ENCODE measurements at regions not wholly inside any gene's neighbourhood (a gene's known extent, or its start where the extent isn't known, plus 50 kb on each side); places are given as distances from the start of the nearest gene placed in this dataset.
"Not testable (repeated sequence)": the region's sequence is repeated elsewhere in the genome, so short reads cannot be mapped to it uniquely, and the experiment has no call there.

GRCh38 chr17:16880843-16881230, 91.1 kb downstream of the TNFRSF13B start:
- DNase-seq (ENCODE audit: low spot score): no peak
- H3K27ac ChIP-seq: no peak overlapping the region

GRCh38 chr17:16880121-16880842, 91.6 kb downstream of the TNFRSF13B start:
- Histone ChIP-seq H3K27ac (no peak overlapping the region), H3K4me3 (no peak overlapping the region)
- DNase-seq (ENCODE audit: low spot score): no peak
- TF ChIP-seq, protein P1, sequence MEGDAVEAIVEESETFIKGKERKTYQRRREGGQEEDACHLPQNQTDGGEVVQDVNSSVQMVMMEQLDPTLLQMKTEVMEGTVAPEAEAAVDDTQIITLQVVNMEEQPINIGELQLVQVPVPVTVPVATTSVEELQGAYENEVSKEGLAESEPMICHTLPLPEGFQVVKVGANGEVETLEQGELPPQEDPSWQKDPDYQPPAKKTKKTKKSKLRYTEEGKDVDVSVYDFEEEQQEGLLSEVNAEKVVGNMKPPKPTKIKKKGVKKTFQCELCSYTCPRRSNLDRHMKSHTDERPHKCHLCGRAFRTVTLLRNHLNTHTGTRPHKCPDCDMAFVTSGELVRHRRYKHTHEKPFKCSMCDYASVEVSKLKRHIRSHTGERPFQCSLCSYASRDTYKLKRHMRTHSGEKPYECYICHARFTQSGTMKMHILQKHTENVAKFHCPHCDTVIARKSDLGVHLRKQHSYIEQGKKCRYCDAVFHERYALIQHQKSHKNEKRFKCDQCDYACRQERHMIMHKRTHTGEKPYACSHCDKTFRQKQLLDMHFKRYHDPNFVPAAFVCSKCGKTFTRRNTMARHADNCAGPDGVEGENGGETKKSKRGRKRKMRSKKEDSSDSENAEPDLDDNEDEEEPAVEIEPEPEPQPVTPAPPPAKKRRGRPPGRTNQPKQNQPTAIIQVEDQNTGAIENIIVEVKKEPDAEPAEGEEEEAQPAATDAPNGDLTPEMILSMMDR (IDR thresholded peaks at IDR 0.05): no peak

More at GRCh38 chr17:16880843-16881230, 91.1 kb downstream of the TNFRSF13B start:
- TF ChIP-seq, protein P1 (IDR thresholded peaks at IDR 0.05): no peak
- no peak overlapping the region for H3K4me3 ChIP-seq

GRCh38 chr17:16879686-16880085, 92.2 kb downstream of the TNFRSF13B start:
- H3K27ac ChIP-seq: no peak overlapping the region
- TF ChIP-seq, protein P1 (IDR thresholded peaks at IDR 0.05): no peak
- no peak for DNase-seq (ENCODE audit: low spot score)
- no peak overlapping the region for H3K4me3 ChIP-seq

DNA sequence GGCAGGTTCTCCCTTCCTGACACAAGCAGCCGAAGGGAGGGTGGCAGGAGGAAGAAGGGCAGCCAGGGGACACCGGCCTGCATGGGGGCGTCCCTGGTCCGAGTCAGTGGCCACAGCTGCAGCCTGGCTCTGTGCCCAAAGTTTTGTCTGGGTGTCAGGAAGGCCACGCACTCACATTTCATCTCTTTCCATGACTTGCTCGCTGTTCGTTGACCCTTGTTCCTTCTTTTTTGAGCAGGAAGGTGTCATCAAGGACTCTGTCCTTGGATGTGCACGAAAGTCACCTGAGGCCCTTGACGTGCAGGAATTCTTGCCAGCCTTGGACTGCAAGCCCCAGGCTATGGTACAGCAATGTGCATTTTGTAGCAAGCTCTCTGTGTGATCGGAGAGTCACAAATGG, 93.3 kb downstream of the TNFRSF13B start:
- no peak for DNase-seq (ENCODE audit: low spot score)
- TF ChIP-seq, protein P1 (IDR thresholded peaks at IDR 0.05): no peak
- Histone ChIP-seq H3K27ac (no peak overlapping the region), H3K4me3 (no peak overlapping the region)

GRCh38 chr17:16878084-16878483, 93.8 kb downstream of the TNFRSF13B start:
- no peak overlapping the region for H3K27ac ChIP-seq
- H3K4me3 ChIP-seq: no peak overlapping the region
- TF ChIP-seq, protein P1 (IDR thresholded peaks at IDR 0.05): no peak
- no peak for DNase-seq (ENCODE audit: low spot score)

DNA sequence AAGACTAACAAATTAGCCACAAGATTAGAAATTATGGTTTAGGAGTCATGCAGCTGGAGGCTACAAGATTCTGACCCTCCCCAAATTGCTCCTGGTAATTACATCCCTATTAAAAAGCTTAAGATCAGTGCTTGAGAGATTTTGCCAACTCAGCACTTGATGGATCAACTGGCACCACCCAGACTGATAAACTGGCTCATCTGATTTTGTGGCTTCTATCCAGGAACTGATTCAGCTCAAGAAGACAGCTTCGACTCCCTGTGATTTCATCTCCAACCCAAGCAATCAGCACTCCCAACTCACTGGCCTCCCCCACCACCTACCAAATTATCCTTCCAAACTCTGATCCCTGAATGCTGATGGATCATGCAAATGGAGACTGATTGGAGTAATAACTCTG, 94.8 kb downstream of the TNFRSF13B start:
- Histone ChIP-seq H3K27ac (no peak overlapping the region), H3K4me3 (no peak overlapping the region)
- TF ChIP-seq, protein P1 (IDR thresholded peaks at IDR 0.05): no peak
- no peak for DNase-seq (ENCODE audit: low spot score)

DNA sequence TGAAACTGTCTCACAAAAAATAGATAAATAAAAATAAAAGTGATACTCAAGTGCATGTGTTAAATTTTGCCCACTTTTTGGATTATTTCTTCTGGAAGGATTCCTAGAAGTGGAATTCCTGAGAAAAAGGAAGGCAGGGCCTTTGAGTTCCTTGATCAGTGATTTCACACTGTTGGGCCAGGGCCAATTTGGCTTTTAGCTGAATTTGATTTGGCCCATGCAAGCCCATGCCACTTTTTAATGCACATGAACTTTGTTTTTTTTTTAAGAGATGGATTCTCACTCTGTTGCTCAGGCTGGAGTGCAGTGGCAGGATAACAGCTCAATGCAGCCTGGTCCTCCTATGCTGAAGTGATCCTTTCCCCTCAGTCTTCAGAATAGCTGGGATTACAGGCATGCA, 96.3 kb downstream of the TNFRSF13B start:
- DNase-seq (ENCODE audit: low spot score): no peak

GRCh38 chr17:16874216-16874615, 97.7 kb downstream of the TNFRSF13B start:
- not testable (repeated sequence) for H3K4me3 ChIP-seq; H3K27ac ChIP-seq; DNase-seq (ENCODE audit: low spot score)

More for the DNA sequence above, 96.3 kb downstream of the TNFRSF13B start:
- TF ChIP-seq, protein P1 (IDR thresholded peaks at IDR 0.05): no peak
- Histone ChIP-seq H3K27ac (no peak overlapping the region), H3K4me3 (no peak overlapping the region)
